ENCODE measurements at regions not wholly inside any gene's neighbourhood (a gene's known extent, or its start where the extent isn't known, plus 50 kb on each side); places are given as distances from the start of the nearest gene placed in this dataset.
A peak's percentile ranks its signal among the peaks of the same experiment; 100 is the strongest.

DNA sequence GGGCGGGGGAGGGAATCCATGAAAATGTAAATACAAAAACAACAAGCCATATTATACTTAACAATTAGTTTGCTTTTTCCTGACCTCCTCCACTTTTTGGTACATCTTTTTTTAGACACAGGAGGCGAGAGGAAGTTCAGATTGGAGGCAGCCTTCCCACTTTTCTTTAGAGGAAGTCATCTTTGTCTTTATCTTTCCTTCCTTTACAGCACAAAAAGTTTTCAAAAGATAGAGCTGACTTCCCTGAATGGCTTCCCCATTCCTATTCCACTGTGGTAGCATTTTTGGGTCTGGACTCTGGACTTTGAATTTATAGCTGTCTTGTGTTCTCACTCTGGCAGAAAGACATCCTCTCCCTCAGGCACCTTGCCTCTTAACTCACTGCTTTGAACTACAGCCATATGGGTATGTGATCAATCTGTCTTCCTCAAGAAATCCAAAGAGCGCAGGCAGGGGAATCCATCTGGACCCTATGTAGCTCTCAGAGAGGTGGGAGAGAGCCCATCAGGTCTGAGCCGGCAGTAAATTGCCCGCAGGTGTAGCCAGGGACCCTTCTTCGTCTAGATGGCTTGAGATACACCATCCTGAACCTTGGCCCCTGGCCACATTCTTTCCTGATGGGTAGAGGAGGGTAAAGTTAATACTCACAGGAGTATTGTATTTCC lies 101.9 kb downstream of the AQP4 start:
- H3K27ac Mint-ChIP-seq = no peak overlapping the region
- no peak overlapping the region for H3K4me3 Mint-ChIP-seq
- peaks cover 4% of the 10 kb centered on the region for H3K36me3 Mint-ChIP-seq

DNA sequence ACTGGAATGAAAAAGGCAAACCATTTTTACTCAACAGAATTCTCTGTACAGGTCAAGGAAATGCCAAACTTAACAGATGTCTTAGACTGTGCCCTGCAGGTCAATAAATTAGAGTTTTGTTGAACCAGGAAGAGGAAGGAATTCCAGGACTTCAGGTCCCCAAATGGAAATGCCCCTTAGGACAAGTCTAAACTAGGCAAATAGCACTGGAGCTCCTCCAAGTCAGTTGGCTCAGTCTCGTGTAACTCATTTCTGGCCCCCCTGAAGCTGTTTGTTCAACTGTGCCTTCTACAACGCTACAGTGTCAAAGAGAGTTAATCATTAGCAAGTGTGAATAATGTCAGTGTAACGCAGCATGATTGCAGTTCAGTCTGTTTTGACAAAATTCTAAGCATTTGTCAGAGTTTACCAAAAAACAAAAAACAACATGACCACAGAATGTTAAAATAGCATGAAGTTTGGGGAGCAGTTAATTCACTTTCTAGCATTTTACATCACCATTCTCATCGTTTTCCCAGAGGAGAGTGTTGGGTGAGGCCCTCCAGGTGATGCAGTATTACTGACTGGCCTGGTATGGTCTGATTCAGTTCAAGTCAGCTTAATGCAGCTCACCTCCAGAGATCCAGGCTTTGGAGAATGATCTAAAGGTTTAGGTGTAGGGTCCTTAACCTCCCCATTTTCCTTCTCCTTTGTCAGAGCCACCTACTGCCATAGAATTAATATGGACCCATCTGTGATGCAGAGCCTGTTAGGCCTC lies 108.1 kb downstream of the AQP4 start:
- no peak overlapping the region for H3K4me3 Mint-ChIP-seq
- no peak overlapping the region for H3K27ac Mint-ChIP-seq
- H3K36me3 Mint-ChIP-seq = no peaks in the 10 kb centered on the region
- no peaks in the 10 kb centered on the region for H3K27me3 Mint-ChIP-seq
- peaks cover 0 to 5% (median 0%) of the 10 kb centered on the region in 3 donors for H3K9me3 Mint-ChIP-seq
- H3K4me1 Mint-ChIP-seq = peaks cover 1 to 4% (median 2%) of the 10 kb centered on the region in 3 donors

More for the DNA sequence above, 101.9 kb downstream of the AQP4 start:
- Mint-ChIP-seq H3K4me1 (no peaks in the 10 kb centered on the region), H3K9me3 (peaks cover 4 to 10% (median 6%) of the 10 kb centered on the region in 3 donors), H3K27me3 (peaks cover 1% of the 10 kb centered on the region)

DNA sequence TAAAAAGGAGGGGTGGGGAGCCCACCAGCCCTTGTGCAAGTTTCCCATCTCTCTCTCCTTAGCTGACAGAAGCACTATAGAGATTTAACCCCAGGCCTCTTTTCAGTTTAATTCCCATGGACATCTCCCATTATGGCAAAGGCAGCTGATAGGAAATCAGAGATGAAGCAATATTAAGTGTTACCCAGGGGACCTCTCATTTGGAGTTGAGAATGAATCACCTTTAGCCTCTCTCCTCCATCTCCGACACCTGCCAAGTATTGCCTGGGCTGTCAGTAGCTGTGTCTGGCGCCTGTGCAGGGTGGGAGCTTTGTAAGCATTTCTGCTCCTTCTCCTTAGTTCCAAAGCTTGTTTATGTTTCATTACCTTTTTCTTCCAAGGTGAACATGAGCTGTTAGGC lies 109.0 kb downstream of the AQP4 start:
- Mint-ChIP-seq H3K9me3 (peaks cover 0 to 1% (median 0%) of the 10 kb centered on the region in 3 donors), H3K4me1 (peaks cover 9 to 10% (median 9%) of the 10 kb centered on the region in 3 donors), H3K36me3 (no peaks in the 10 kb centered on the region), H3K27ac (no peak overlapping the region), H3K27me3 (no peaks in the 10 kb centered on the region), H3K4me3 (no peak overlapping the region)

DNA sequence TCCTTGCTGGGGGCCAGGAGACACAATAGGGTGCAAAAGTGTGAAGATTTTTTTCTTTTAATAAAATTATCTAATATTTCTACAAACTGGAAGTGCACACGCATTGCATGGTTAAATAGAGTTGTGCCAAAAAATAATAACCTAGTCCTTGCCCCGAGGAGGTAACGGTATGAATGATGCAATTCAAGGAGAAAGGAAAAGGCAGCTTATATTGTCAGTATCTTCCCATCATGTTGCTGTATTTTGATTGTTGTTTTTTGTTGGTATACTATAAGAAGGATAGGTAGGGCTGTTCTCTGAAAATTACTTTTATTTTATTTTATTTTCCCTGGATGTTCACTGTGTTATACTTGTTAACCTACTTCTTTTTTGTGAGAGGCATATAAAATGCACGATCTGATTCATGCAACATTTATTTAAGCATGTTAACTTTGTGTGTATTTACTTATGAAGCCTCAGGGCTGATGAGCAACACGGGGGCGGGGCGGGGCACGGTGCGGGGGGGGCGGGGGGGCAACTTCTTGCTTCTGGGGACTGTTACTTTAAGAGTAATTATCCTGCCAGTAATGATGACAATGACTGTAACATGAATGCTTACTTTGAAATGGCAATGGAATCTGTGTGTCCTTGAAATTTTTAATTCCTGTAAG lies 118.6 kb downstream of the AQP4 start:
- Mint-ChIP-seq H3K9me3 (no peaks in the 10 kb centered on the region), H3K4me1 (peaks cover 3 to 4% (median 3%) of the 10 kb centered on the region in 3 donors), H3K27me3 (no peaks in the 10 kb centered on the region), H3K36me3 (peaks cover 2% of the 10 kb centered on the region), H3K27ac (no peak overlapping the region), H3K4me3 (no peak overlapping the region)

DNA sequence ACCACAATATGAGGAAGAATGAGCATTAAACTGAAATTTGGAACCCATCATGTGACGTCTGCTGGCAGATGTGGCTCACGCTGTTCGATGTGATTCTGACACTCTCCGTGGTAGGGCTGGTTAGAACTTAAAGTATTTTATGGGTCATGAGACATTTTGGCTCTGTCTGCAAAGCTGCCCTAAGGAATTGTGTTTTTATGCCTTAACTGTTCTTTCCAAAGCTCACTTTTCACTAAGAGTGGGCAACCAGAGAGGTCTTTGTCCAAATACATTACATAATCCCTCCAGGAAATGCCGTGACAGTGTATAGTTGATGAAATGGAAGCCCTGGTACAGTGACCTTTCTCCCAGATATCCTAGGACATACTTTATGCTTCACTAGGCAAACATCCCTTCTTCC lies 119.1 kb downstream of the AQP4 start:
- H3K4me3 Mint-ChIP-seq = no peak overlapping the region
- H3K36me3 Mint-ChIP-seq = peaks cover 2% of the 10 kb centered on the region
- no peaks in the 10 kb centered on the region for H3K9me3 Mint-ChIP-seq
- H3K27me3 Mint-ChIP-seq = no peaks in the 10 kb centered on the region
- H3K27ac Mint-ChIP-seq = no peak overlapping the region
- H3K4me1 Mint-ChIP-seq = no peaks in the 10 kb centered on the region

DNA sequence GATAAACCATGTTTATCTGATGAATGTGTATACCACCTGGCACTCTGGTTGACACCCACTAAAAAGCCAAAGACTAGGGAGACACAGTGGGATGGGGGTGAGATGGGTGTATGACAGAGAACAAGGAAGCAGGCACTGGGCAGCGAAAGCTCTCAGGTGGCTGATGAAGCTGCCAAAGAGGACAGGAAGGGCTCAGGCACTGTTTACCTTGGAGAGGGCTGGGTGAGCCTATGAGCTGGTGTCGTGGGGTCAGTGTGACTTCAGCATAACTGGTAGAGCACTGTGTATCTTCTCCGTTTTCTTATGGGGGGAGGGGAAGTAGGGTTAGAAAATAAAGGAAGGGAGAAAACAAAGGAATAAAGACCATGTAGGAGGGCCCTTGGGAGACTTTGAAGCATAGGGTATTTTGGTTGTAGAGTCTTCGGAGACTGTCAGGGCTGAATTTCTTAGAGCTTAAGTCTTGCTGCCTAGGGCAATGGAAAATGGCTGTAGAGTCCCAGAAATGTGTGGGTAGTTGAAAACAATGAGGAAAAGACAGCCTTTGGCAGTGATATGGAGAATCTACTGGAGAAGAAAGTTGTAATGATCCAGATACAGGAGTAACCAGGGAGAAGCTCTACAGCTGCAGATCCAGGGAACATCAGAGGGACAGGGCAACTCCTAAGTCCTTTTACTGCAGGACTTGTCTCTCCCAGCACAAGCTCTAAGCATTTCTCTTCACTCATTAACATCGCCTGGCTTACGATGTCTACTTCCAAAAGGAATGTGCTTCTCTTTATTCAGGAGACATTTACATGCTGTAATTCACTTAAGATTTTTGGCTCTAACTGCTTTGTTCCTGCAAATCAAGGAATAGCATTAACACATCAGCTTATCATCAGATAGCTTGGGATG lies 120.0 kb downstream of the AQP4 start:
- Mint-ChIP-seq H3K27me3 (peaks cover 2% of the 10 kb centered on the region), H3K9me3 (no peaks in the 10 kb centered on the region)

DNA sequence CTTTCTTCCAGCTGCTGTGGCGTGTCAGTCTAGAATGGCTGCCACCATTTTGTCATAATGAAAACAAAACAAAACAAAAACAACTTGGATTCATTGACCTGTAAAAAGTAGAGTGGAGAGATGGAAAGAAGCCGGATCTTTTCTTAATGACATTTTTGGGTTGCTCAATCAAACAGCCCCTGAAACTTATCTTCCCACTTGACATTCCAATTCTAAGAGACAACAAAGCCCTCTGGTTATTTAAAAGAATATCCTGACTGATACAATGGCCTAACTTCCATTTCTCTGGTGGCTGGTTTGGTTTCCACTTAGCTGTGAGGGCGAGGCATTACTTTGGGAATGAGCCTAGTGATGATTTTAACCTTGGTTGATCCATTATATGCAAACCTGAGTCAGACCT lies 123.7 kb downstream of the AQP4 start:
- no peak overlapping the region for H3K27ac Mint-ChIP-seq
- peaks cover 2% of the 10 kb centered on the region for H3K36me3 Mint-ChIP-seq
- H3K4me1 Mint-ChIP-seq = no peaks in the 10 kb centered on the region
- peaks cover 0 to 1% (median 0%) of the 10 kb centered on the region in 3 donors for H3K9me3 Mint-ChIP-seq
- H3K27me3 Mint-ChIP-seq = peaks cover 7% of the 10 kb centered on the region
- no peak overlapping the region for H3K4me3 Mint-ChIP-seq

More for the DNA sequence above, 120.0 kb downstream of the AQP4 start:
- Mint-ChIP-seq H3K4me3 (no peak overlapping the region), H3K27ac (no peak overlapping the region), H3K36me3 (peaks cover 2% of the 10 kb centered on the region), H3K4me1 (no peaks in the 10 kb centered on the region)

DNA sequence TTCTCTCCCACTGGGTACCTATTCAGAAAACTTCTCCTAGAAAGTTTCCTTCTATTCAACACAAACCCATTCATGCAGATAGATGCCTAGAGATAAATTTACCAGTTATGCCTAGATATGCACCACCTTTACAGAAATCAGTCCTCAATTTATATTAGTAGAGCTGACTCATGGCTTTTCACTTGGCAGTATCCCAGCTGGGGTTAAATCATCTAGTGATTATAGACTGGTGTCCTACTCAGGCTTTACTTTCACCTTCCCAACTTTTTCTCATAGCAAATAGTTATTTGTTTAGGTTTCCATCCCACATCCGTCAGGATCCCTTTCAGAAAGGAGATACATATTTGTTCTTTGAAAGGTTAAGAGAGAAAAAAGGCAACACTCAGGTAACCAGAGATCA lies 124.5 kb downstream of the AQP4 start:
- peaks cover 8% of the 10 kb centered on the region for H3K27me3 Mint-ChIP-seq
- peaks cover 0 to 2% (median 0%) of the 10 kb centered on the region in 3 donors for H3K9me3 Mint-ChIP-seq
- H3K36me3 Mint-ChIP-seq = peaks cover 2% of the 10 kb centered on the region
- no peaks in the 10 kb centered on the region for H3K4me1 Mint-ChIP-seq
- no peak overlapping the region for H3K4me3 Mint-ChIP-seq
- H3K27ac Mint-ChIP-seq = no peak overlapping the region

DNA sequence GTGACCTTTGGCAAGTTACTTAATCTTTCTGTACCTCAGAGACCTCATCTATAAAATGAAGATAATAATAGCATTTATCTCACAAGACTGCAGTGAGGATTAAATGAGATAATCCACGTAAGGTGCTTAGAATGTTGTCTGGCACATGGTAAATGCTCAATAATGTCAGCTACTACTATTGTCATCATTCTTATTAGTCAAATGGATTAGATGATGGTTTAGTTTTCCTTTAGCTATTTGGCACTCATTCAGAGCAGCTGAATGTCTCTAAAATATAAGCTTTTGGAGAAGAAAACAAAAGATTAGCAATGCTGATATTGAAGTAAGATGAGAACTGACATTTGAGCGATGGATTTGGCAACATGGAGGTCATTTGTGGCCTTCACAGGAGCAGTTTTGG lies 125.1 kb downstream of the AQP4 start:
- Mint-ChIP-seq H3K27ac (no peak overlapping the region), H3K4me1 (no peaks in the 10 kb centered on the region)

DNA sequence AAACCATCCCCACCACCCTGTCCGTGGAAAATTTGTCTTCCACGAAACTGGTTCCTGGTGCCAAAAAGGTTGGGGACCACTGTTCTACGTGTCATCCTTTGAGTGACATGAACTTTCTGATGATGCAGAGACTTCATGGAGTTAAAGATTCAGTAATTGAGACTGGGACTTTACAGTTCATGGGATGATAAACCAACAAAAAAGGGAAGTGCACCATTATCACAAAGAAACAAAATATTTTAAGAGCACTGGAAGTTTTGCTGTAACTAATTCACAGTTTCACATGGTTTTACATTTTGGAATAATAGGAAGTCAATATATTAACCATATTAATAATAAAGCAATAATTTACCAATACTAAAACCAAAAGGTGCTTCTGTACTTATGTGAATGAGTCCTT lies 126.8 kb downstream of the AQP4 start:
- no peaks in the 10 kb centered on the region for H3K36me3 Mint-ChIP-seq

More for the DNA sequence above, 125.1 kb downstream of the AQP4 start:
- Mint-ChIP-seq H3K9me3 (peaks cover 0 to 3% (median 2%) of the 10 kb centered on the region in 3 donors), H3K27me3 (peaks cover 10% of the 10 kb centered on the region), H3K36me3 (peaks cover 2% of the 10 kb centered on the region), H3K4me3 (no peak overlapping the region)

DNA sequence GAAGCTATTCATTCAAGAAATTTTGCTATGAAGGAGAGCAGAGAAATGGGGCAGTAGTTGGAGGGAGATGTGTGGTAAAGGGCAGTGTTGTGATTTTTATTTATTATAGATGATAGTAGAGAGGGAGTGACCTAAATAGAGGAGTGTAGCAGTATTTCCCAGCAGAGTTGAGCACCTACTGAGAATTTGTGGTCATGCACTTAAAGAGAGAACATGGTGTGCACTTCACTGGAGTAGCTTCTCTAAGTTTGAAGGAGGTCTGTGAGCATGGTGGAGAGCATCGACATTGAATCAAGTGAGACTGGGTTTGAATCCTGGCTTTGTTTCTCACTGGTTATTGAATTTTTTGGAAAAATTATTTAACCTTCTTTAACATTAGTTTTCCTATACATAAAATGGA lies 129.2 kb downstream of the AQP4 start:
- Mint-ChIP-seq H3K4me1 (no peaks in the 10 kb centered on the region), H3K36me3 (no peaks in the 10 kb centered on the region), H3K4me3 (no peak overlapping the region), H3K27ac (no peak overlapping the region), H3K9me3 (peaks cover 0 to 3% (median 2%) of the 10 kb centered on the region in 3 donors), H3K27me3 (peaks cover 13% of the 10 kb centered on the region)

More for the DNA sequence above, 126.8 kb downstream of the AQP4 start:
- no peaks in the 10 kb centered on the region for H3K4me1 Mint-ChIP-seq
- H3K27me3 Mint-ChIP-seq = peaks cover 13% of the 10 kb centered on the region
- H3K4me3 Mint-ChIP-seq = no peak overlapping the region
- peaks cover 0 to 3% (median 2%) of the 10 kb centered on the region in 3 donors for H3K9me3 Mint-ChIP-seq
- no peak overlapping the region for H3K27ac Mint-ChIP-seq

DNA sequence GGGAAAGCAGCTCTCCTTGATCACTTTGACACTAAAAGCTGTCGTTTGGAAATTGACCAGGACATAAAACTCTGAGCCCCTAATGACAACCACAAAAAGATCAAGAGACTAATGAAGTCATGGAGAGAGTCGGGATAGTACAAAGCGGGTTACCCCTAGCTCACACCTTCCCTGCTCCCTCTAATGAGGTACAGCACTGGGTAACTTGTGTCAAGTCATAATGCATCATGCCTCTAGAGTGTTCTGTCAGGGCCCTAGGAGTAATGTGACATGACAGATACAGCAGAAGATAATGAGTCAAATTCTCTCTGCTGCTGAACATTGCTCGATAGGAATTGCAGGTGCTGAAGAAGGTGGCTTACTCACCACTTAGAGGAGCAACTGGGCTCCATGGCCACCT lies 130.7 kb downstream of the AQP4 start:
- H3K4me1 Mint-ChIP-seq = no peaks in the 10 kb centered on the region
- H3K36me3 Mint-ChIP-seq = no peaks in the 10 kb centered on the region
- peaks cover 0 to 3% (median 2%) of the 10 kb centered on the region in 3 donors for H3K9me3 Mint-ChIP-seq
- peaks cover 8% of the 10 kb centered on the region for H3K27me3 Mint-ChIP-seq
- H3K4me3 Mint-ChIP-seq = no peak overlapping the region
- H3K27ac Mint-ChIP-seq = peak overlapping the region in 1 of 3 donors; percentile 5

DNA sequence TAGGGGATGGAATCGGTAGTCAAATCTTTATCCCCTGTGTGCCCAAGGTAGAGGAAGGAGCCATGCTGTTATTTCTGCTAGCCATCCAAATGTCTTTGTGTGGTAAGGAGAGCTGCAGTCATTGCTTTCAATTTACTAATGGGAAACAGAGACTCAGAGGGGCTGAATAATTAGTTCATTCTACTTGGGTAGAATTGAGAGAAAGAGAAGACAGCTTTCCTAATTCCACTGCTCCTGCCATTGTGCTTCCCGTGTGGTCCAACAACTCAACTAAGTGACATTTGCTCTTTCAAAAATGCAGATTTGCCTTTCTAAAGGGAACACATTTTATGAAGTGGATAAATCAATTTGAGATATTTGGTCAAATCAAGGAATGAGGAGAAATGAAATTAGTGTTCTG lies 136.1 kb downstream of the AQP4 start:
- no peaks in the 10 kb centered on the region for H3K36me3 Mint-ChIP-seq

DNA sequence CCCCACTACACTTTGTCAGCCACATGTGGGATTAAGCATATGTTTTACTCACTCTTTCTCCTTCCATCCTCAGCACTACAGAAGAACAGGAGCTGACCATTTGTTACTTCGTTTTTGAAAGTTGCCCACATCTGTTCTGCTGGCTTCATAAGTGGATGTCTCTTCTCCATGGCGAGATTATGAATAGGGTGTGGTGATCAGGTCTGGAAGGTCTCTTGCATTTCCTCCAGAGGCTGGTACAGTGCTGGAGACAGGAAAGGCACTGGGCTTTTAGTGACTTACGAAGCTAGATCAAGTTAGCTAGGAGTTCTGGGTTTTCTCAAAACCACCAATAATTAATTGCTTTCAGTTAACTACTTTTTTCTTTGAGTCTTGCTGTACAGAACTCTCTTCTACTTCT lies 136.5 kb downstream of the AQP4 start:
- no peak overlapping the region for H3K4me3 Mint-ChIP-seq
- no peaks in the 10 kb centered on the region for H3K4me1 Mint-ChIP-seq
- H3K36me3 Mint-ChIP-seq = no peaks in the 10 kb centered on the region
- no peaks in the 10 kb centered on the region for H3K9me3 Mint-ChIP-seq
- H3K27ac Mint-ChIP-seq = no peak overlapping the region
- no peaks in the 10 kb centered on the region for H3K27me3 Mint-ChIP-seq

More for the DNA sequence above, 136.1 kb downstream of the AQP4 start:
- Mint-ChIP-seq H3K9me3 (no peaks in the 10 kb centered on the region), H3K4me3 (no peak overlapping the region), H3K27ac (no peak overlapping the region), H3K27me3 (peaks cover 1% of the 10 kb centered on the region), H3K4me1 (no peaks in the 10 kb centered on the region)
